DOHH2 (cell line): ENCODE measurements at regions not wholly inside any gene's neighbourhood (a gene's known extent, or its start where the extent isn't known, plus 50 kb on each side); places are given as distances from the start of the nearest gene placed in this dataset.

Experiments
- CTCF ChIP-seq: fragments of 200-600 bp; sonication (generic); IDR thresholded peaks from one replicate; pipeline ENCODE4 v1.5.1; 2014; ENCODE audit warnings: antibody characterized with exemption, mild to moderate bottlenecking, low read depth, low read length; ENCODE audit not compliant: poor library complexity, severe bottlenecking
- EZH2phosphoT487 ChIP-seq: fragments of 200-600 bp; sonication (generic); IDR thresholded peaks from 2 replicates; pipeline ENCODE4 v1.6.1; 2017; ENCODE audit warnings: borderline replicate concordance, mild to moderate bottlenecking, antibody characterized with exemption, low read length, moderate library complexity, mixed read lengths

DNA sequence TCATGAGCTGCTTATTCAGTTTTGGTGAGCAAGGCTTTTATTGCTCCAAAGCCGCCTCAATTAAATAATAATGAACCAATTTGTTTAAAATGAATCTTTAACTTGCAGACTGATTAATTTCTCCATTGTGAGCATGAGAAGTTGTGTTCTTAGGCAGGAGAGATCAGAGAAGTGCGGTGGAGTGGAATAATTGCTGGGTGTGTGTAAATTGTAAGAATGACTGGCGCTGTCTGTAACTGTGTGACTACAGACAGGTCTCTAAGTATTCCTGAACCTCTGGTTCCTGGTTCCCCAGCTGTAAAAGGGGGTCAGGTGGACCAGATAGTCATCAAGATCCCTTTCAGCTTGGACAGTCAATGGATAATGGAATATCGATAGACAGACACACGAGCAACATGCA is 98.0 kb upstream of the EFEMP1 start:
- no peak for TF ChIP-seq CTCF
- no peak for TF ChIP-seq EZH2phosphoT487
